NB4 (cell line): ENCODE measurements at regions not wholly inside any gene's neighbourhood (a gene's known extent, or its start where the extent isn't known, plus 50 kb on each side); places are given as distances from the start of the nearest gene placed in this dataset.

ENCODE experiments used
- CTCF ChIP-seq: IDR thresholded peaks from one replicate; pipeline ENCODE4 v1.5.1; 2012; ENCODE audit warnings: low read depth, low read length
- MAX ChIP-seq: IDR thresholded peaks from 2 replicates; pipeline ENCODE4 v1.6.1; 2011; ENCODE audit warnings: low read depth, low read length
- MYC ChIP-seq: IDR thresholded peaks from 2 replicates; pipeline ENCODE4 v1.6.1; 2011; ENCODE audit warnings: low read depth, low read length
- POLR2A ChIP-seq: IDR thresholded peaks from 2 replicates; pipeline ENCODE4 v1.6.1; 2011; ENCODE audit warnings: mild to moderate bottlenecking; ENCODE audit not compliant: insufficient read length; ENCODE audit errors: extremely low read depth

- TF ChIP-seq POLR2A = no peak
- TF ChIP-seq CTCF = no peak
- TF ChIP-seq MYC = no peak
- no peak for TF ChIP-seq MAX
These were observed 584.7 kb downstream of the BMP2 start for GRCh38 chr20:7352165-7352564.
